Mucosa of stomach (tissue), 1 donor: ENCODE measurements at regions not wholly inside any gene's neighbourhood (a gene's known extent, or its start where the extent isn't known, plus 50 kb on each side); places are given as distances from the start of the nearest gene placed in this dataset.
"Not testable (repeated sequence)": the region's sequence is repeated elsewhere in the genome, so short reads cannot be mapped to it uniquely, and the experiment has no call there.

Experiments used
- H3K27me3 ChIP-seq: one replicate; pipeline ENCODE4 v1.7.0; 2013; ENCODE audit warnings: mild to moderate bottlenecking, low read length; ENCODE audit not compliant: control insufficient read depth, insufficient read depth
- H3K36me3 ChIP-seq: one replicate; pipeline ENCODE4 v1.7.0; 2013; ENCODE audit warnings: low read length; ENCODE audit not compliant: control insufficient read depth, insufficient read depth
- H3K4me1 ChIP-seq: one replicate; pipeline ENCODE4 v1.7.0; 2013; ENCODE audit warnings: mild to moderate bottlenecking, low read length; ENCODE audit not compliant: control insufficient read depth, insufficient read depth
- H3K4me3 ChIP-seq: one replicate; pipeline ENCODE4 v1.7.0; 2013; ENCODE audit warnings: low read length
- H3K9ac ChIP-seq: one replicate; pipeline ENCODE4 v1.7.0; 2013; ENCODE audit warnings: mild to moderate bottlenecking, low read length, moderate library complexity
- H3K9me3 ChIP-seq: one replicate; pipeline ENCODE4 v1.7.0; 2013; ENCODE audit warnings: mild to moderate bottlenecking, low read length, moderate library complexity; ENCODE audit not compliant: control insufficient read depth
- donor health status: Pancreatic carcinoma.

- H3K9ac ChIP-seq, H3K9me3 ChIP-seq, H3K4me3 ChIP-seq, H3K27me3 ChIP-seq, H3K36me3 ChIP-seq, H3K4me1 ChIP-seq: not testable (repeated sequence)
Observed at GRCh38 chr13:109267400-109267799, 519.0 kb downstream of the IRS2 start.

DNA sequence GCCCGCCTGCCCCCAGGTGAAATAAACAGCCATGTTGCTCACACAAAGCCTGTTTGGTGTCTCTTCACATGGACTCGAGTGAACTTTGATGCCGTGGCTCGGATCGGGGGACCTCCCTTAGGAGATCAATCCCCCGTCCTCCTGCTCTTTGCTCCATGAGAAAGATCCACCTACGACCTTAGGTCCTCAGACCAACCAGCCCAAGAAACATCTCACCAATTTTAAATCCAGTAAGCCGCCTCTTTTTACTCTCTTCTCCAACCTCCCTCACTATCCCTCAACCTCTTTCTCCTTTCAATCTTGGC lies 521.0 kb downstream of the IRS2 start:
- not testable (repeated sequence) for H3K27me3 ChIP-seq, H3K36me3 ChIP-seq, H3K9me3 ChIP-seq, H3K9ac ChIP-seq, H3K4me1 ChIP-seq, H3K4me3 ChIP-seq

DNA sequence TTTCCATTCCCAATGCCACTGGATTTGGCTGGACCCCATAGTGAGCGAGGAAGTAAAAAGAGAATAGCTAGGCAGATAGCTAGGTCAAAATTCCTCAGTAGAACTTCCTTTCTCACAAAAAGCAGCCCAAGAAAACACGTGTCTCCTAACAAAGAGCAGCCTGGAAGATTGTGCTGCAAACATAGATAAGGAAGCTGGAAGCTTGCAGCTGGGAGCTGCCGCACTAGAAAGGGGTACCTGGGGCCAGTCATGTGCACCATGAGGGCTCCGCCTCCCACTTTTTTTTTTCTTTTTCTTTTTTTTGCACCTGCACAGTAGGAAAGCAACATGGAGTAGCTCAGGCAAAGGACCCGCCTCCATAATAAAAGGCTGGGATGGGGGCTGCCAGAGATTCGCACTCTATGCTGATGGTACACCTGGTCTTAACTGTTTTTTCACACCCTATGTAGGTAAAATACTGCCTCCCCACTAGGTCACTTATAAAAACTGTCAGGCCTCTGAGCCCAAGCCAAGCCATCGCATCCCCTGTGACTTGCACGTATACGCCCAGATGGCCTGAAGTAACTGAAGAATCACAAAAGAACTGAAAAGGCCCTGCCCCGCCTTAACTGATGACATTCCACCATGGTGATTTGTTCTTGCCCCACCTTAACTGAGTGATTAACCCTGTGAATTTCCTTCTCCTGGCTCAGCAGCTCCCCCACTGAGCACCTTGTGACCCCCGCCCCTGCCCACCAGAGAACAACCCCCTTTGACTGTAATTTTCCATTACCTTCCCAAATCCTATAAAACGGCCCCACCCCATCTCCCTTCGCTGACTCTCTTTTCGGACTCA lies 521.6 kb downstream of the IRS2 start:
- not testable (repeated sequence) for H3K27me3 ChIP-seq

GRCh38 chr13:109257761-109258157 lies 528.6 kb downstream of the IRS2 start:
- H3K4me3 ChIP-seq, H3K27me3 ChIP-seq, H3K4me1 ChIP-seq, H3K9me3 ChIP-seq, H3K36me3 ChIP-seq, H3K9ac ChIP-seq: not testable (repeated sequence)

More for the DNA sequence above, 521.6 kb downstream of the IRS2 start:
- not testable (repeated sequence) for H3K4me3 ChIP-seq, H3K9ac ChIP-seq, H3K4me1 ChIP-seq, H3K36me3 ChIP-seq, H3K9me3 ChIP-seq
